NCI-H1092 (cell line): ENCODE measurements at regions not wholly inside any gene's neighbourhood (a gene's known extent, or its start where the extent isn't known, plus 50 kb on each side); places are given as distances from the start of the nearest gene placed in this dataset.
"Not testable (repeated sequence)": the region's sequence is repeated elsewhere in the genome, so short reads cannot be mapped to it uniquely, and the experiment has no call there.

Source experiments
- DNase-seq: peaks from one replicate; lab custom pipeline; 2025; lab: John Stamatoyannopoulos, UW

GRCh38 chr2:20499387-20499786 is 52.5 kb downstream of the RHOB start:
- no peak for DNase-seq

- DNase-seq, result no peak
Measured at GRCh38 chr2:20501974-20502373, 55.1 kb downstream of the RHOB start.

- DNase-seq, result not testable (repeated sequence)
Measured at GRCh38 chr2:20502496-20502895, 55.6 kb downstream of the RHOB start.

GRCh38 chr2:20504174-20504573 is 57.3 kb downstream of the RHOB start:
- no peak for DNase-seq

- DNase-seq, result no peak
Measured at GRCh38 chr2:20506201-20506685, 59.4 kb downstream of the RHOB start.

- DNase-seq, result no peak
Measured at GRCh38 chr2:20507166-20507692, 60.4 kb downstream of the RHOB start.

GRCh38 chr2:20507711-20508110 is 60.8 kb downstream of the RHOB start:
- DNase-seq, result no peak

- no peak for DNase-seq
Measured at GRCh38 chr2:20509301-20509769, 62.5 kb downstream of the RHOB start.

- no peak for DNase-seq
Measured at GRCh38 chr2:20509770-20510490, 63.1 kb downstream of the RHOB start.

- DNase-seq, result no peak
Measured at GRCh38 chr2:20511130-20511529, 64.3 kb downstream of the RHOB start.

GRCh38 chr2:20512061-20512605 is 65.3 kb downstream of the RHOB start:
- DNase-seq, result no peak

GRCh38 chr2:20513946-20514345 is 67.1 kb downstream of the RHOB start:
- DNase-seq, result no peak

GRCh38 chr2:20514596-20515269 is 67.9 kb downstream of the RHOB start:
- DNase-seq, result no peak

- DNase-seq, result no peak
Measured at GRCh38 chr2:20515290-20516220, 68.7 kb downstream of the RHOB start.

GRCh38 chr2:20516291-20516645 is 69.4 kb downstream of the RHOB start:
- DNase-seq, result no peak

- no peak for DNase-seq
Measured at GRCh38 chr2:20516646-20517341, 69.9 kb downstream of the RHOB start.

GRCh38 chr2:20519309-20519708 is 72.4 kb downstream of the RHOB start:
- no peak for DNase-seq

GRCh38 chr2:20520128-20520527 is 73.3 kb downstream of the RHOB start:
- DNase-seq, result no peak

GRCh38 chr2:20521193-20521592 is 74.3 kb downstream of the RHOB start:
- no peak for DNase-seq

GRCh38 chr2:20521682-20522189 is 74.9 kb downstream of the RHOB start:
- no peak for DNase-seq
